ENCODE measurements at regions not wholly inside any gene's neighbourhood (a gene's known extent, or its start where the extent isn't known, plus 50 kb on each side); places are given as distances from the start of the nearest gene placed in this dataset.

- TF ChIP-seq CTCF (IDR thresholded peaks at IDR 0.05) (no peak), EZH2 (IDR thresholded peaks at IDR 0.05; ENCODE audit: borderline replicate concordance, insufficient read depth, low read depth, low read length, poor library complexity, severe bottlenecking) (no peak)
Measured at GRCh38 chr1:58143972-58144697, 402.4 kb downstream of the OMA1 start.
